GM18951 (cell line): ENCODE measurements at regions not wholly inside any gene's neighbourhood (a gene's known extent, or its start where the extent isn't known, plus 50 kb on each side); places are given as distances from the start of the nearest gene placed in this dataset.
"Not testable (repeated sequence)": the region's sequence is repeated elsewhere in the genome, so short reads cannot be mapped to it uniquely, and the experiment has no call there.

Source experiments
- POLR2A ChIP-seq: IDR thresholded peaks from 4 replicates; pipeline ENCODE4 v1.6.1; 2011; ENCODE audit warnings: mild to moderate bottlenecking; ENCODE audit not compliant: insufficient read length, insufficient read depth; ENCODE audit errors: extremely low read depth
- in situ Hi-C: fragments of 300-500 bp; cut with MboI; formaldehyde crosslinking; loops from one replicate; pipeline ENCODE4 v1.12.0; 2022; ENCODE audit warnings: low sequenced_read_pairs, mixed read lengths, inconsistent platforms; ENCODE audit not compliant: unreplicated experiment

DNA sequence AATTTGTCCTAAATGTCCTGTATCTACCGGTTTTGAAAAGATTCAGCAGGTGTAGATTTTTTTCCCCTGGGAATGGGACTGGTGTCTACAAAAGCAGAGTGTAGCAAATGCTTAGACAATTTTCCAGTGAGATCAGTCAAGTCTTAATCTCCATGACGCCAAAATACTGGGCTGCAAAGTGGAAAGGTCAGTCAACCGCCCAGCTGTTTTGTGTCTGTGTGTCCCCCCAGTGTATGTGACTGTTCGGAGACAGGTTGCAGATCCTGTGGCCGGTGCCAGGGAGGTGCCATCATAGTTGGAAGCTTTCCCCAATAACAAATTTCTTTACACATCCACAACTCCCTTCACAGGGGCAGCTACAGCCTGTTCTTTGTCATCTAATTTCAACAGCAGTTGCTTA, 263.8 kb downstream of the ARHGAP12 start:
- in situ Hi-C loops: no loop called here
- no peak for TF ChIP-seq POLR2A

DNA sequence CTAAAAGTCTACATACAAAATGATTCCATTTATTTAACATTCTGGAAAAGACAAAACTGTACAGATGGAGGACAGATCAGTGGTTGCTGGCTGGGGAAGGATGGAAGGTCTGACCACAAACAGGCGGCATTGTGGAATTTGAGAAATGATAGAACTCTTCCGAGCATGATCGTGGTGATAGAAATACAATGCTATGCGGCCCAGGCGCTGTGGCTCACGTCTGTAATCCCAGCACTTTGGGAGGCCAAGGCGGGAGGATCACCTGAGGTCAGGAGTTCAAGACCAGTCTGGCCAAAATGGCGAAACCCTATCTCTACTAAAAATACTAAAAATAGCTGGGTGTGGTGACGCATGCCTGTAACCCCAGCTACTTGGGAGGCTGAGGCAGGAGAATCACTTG, 264.6 kb downstream of the ARHGAP12 start:
- in situ Hi-C loops: not testable (repeated sequence)

DNA sequence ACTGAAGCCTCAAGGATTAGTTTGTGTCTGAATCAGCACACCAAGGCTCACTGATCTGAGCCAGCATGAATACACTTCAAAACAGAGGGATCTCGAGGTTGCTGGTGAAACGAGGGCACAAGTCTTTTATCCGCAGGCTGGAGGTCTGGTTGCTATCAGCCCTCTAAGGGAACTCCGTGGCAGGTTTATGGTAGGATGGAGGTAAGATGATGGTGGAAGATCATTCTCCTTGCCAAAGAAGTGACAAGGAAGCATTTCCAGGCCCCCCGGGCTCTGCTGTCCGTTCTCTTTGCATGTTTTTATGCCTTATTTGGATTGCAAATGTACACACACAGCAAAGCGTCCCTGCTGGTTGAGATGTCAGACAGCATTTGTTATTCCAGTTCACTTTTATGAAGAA, 268.3 kb downstream of the ARHGAP12 start:
- in situ Hi-C loops: no loop called here

DNA sequence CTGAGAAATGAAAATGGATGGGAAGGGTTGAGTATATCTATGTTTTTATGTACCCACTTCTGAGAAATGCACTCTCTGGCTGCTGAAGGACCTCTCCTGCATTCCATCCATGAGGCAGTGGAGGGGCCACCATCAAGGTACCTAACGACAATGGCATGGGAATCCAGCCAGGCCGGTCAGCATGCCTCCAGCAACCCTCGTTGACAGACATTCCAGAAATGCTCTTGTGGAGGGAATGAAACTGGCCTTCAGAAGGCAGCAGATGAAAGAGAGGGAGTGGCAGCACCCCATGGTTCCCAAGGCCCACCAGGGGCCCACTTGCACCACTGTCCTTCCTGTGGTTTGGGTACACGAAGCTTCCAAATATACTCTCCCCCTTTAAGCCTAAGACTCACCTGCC, 269.0 kb downstream of the ARHGAP12 start:
- TF ChIP-seq POLR2A: no peak
- in situ Hi-C loops: no loop called here

More for the DNA sequence above, 268.3 kb downstream of the ARHGAP12 start:
- TF ChIP-seq POLR2A: no peak

DNA sequence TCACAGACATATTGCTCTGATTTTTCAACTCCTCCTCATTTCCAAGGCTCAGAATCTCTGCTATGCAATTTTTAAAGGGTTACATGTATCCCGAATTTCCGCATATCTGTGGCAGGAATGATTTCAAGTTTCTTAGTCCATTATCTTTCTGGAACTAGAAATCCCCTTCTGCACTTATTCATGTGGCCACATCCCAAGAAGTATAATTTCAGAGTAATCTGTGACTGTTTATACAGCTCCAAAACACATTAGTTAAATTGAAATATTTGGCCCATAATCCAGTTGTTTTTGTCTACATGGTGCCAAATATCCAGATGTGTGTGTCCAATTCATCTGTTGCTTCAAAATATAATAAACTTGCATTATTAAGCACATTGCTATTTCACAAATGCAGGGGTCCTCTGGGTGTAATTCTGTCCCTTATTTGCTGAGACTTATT, 271.2 kb downstream of the ARHGAP12 start:
- no peak for TF ChIP-seq POLR2A
- in situ Hi-C loops: no loop called here

DNA sequence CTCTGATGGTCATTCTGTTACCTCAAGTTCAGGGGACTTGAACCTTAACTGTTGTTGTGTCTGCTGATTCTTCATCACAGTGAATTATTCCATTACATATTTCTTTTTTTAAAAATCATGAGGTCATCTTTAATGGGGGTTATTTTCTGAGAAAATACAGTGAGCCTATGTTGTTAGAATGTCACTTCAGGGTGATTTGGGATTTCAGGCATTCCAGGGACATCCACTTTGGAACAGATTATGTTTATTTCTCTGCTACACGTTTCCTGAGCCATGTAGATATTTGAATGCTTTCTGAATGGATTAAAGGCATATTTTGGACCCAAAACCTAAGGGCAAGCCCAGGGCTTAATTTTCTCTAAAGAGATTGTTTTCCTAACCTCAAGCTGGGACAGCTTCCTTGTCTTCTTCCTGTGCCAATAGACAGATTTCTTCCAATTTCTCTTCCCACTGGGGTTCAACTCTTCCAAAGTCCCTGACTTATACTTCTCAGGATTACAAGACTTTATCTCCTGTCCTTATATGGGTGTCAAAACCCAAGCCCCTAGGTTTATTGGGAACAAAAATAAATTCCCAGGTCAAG, 271.7 kb downstream of the ARHGAP12 start:
- in situ Hi-C loops: no loop called here
- TF ChIP-seq POLR2A: no peak

DNA sequence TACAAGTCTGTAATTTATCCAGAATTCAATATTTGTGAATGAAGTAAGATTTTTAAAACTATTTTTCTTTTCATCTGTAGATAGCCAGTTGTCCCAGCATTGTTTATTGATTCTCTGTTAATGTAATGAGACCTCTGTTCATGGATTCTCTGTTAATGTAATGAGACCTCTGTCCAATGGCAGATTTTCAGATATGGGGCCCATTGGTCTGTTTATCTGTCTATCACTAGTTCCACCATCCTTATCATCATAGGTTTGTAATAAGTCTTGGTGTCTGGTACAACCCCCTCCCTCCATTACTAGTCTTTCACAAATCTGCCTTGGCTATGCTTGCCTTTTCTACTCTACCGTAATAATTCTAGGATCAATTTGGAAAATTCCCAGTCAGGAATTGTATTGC, 276.6 kb downstream of the ARHGAP12 start:
- TF ChIP-seq POLR2A: no peak
- in situ Hi-C loops: no loop called here

DNA sequence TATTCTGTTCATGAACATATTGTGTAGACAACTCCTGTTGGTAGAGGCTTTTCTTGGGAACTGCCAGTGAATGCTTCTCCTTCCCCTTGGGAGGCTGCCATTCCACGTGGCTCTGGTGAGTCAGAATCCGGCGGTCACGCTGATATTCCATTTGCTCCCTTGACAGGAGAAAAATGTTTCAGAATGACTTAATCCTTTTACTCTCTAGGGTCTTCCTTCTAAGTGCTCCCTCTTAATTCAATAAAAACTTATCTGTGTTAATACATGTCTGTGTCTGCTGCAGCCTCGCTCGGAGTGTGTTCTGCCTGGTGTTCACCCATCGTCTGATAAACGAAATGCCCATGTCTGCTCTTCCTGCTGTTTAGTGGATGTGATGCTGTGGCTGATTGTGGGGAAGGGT, 278.6 kb downstream of the ARHGAP12 start:
- no peak for TF ChIP-seq POLR2A

DNA sequence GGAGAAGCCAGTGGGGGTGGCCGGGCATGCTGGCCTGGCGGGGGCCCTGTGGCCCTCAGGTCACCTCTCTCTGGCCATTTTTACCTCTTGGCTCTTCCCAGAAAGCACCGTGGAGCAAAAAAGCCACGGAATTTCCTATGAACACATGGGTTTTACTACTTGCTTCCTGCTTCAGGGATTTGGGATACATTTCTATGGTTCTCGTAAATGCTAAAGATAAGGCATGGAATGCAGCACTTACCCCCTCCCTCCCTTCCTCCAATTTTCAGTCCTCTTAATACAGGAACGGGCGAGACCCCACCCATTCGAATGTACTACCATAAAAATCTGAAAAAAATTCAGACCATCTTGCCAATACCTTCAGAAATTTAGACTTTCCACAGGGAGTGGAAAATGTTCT, 279.7 kb downstream of the ARHGAP12 start:
- in situ Hi-C loops: no loop called here
- TF ChIP-seq POLR2A: no peak

More for the DNA sequence above, 278.6 kb downstream of the ARHGAP12 start:
- in situ Hi-C loops: no loop called here

DNA sequence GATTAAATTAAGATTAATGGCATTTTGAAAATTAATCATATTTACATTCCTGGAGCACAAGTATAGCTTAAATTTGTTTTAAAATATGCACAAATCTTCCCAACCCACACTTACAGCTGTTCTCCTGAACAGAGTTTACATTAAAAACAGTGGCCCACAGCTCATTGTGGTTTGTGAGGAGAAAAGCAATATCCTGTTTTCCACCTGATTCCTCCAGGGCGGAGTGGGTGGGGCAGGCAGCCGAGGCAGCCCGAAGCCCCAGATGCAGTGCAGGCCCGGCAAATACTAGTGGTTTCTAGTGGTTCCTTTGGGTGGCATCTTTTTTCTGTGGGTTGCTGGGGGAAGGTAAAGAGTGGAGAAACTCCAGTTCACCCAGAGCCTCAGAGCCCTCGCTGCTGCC, 280.8 kb downstream of the ARHGAP12 start:
- no peak for TF ChIP-seq POLR2A
- in situ Hi-C loops: no loop called here

DNA sequence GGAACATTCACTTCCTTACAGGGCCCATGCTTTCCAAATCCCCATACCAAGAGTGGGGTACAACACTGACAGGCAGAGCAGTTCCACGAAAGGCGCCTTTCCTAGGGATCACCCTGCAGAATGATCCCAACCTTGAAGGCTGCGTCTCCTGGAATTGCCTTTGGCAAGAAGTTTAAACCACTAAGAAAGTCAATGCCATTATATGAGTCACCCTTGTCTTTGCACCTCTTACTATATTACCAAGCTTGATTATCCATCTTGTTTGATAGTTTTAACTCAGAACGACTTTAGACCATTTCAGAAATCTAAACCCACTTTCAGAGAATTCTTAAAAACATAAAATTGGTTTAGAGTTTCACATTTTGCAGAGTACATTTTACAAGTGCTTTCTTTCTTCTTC, 282.1 kb downstream of the ARHGAP12 start:
- no peak for TF ChIP-seq POLR2A
- in situ Hi-C loops: no loop called here

DNA sequence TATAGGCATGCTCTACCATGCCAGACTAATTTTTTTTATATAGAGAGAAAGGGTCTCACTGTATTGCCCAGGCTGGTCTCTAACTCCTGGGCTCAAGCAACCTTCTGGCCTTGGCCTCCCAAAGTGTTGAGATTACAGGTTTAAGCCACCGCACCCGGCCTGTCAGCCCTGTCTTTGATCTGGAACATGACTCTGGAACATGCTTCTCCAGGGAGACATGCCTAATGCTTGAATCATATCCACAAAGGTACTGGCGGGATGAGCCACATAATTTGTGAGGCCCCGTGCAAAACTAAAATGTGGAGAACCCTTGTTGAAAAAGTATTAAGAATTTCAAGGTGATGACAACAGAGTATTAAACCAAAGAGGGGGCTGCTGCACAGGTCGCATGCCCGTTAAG, 282.8 kb downstream of the ARHGAP12 start:
- in situ Hi-C loops: no loop called here
- no peak for TF ChIP-seq POLR2A

DNA sequence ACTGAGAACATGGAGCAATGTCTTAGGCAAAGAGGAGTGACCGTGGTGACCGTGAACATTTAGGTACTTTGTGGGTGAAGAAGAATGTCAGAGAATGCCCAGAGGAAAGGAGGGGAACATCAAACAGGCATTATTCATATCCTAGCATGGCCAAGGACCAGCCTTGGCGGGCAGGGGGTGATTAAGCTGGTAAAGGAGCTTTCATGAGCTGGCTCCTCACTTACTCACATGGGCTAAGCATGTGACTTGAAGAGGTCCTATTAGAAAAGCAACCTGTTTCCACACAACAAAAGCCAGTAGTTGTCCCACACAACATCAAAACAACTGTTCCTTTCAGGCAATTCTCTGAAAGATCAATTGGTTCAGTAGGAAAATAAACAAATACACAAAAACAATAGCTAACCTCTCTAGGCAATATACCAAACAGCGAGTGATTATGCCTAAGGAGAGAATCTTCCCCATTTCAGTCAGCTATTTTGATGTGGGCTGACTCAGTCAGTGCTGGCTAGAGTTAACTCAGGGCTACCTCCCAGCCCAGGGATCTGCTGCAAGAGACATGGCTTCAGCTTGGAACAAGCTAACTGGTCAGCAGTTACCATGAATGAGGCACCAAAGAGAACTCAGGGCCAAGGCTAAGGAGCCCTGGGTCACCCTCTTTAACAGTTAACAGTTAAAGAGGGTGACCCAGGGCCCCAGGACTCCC, 283.5 kb downstream of the ARHGAP12 start:
- in situ Hi-C loops: no loop called here
- no peak for TF ChIP-seq POLR2A

DNA sequence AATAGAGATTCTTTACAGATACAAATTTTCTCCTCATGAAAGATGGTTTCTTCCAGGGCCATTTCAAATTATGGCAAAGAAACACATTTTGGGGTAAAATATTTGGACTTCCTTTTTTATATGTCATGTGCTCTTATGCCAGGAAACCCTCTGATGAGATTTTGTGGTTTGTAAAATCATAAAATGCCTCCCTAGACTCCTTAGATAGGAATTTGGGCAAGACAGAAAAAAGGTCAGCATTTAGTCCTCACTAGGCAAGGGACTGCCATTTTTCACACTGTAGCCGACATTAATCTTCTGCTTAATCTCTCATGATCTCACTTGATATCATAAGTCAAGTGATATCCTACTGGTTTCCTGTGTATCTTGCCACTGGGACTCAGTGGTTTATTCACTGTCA, 286.4 kb downstream of the ARHGAP12 start:
- in situ Hi-C loops: no loop called here
- no peak for TF ChIP-seq POLR2A
